22Rv1 (cell line): ENCODE measurements at regions not wholly inside any gene's neighbourhood (a gene's known extent, or its start where the extent isn't known, plus 50 kb on each side); places are given as distances from the start of the nearest gene placed in this dataset.

Experiments
- CTCF ChIP-seq: fragments of 450-650 bp; IDR thresholded peaks from 2 replicates; pipeline ENCODE4 v1.5.1; 2017; ENCODE audit warnings: mild to moderate bottlenecking
- ZFX ChIP-seq: fragments of 450-650 bp; IDR thresholded peaks from 2 replicates; pipeline ENCODE4 v1.6.1; 2017; ENCODE audit warnings: antibody characterized with exemption, borderline replicate concordance

GRCh38 chr11:69220561-69221051 lies 64.9 kb downstream of the SMIM38 start:
- TF ChIP-seq CTCF (no peak), ZFX (no peak)
